ENCODE measurements at regions not wholly inside any gene's neighbourhood (a gene's known extent, or its start where the extent isn't known, plus 50 kb on each side); places are given as distances from the start of the nearest gene placed in this dataset.
"Not testable (repeated sequence)": the region's sequence is repeated elsewhere in the genome, so short reads cannot be mapped to it uniquely, and the experiment has no call there.

DNA sequence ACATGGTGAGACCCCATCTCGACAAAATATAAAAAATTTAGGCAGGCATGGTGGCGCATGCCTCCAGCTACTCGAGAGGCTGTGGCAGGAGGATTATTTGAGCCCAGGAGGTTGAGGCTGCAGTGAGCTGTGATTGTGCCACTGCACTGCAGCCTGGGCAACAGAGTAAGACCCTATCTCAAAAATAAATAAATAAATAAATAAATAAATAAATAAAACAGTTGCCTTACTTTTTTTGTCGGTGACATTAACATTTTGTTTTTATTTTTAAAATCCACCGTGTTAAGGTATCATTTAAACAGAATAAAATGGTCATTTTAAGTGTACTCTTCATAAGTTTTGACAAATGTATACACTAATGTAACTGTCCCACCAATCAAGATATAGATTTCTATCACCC lies 57.0 kb downstream of the RASL11A start:
- WGBS, 10 experiments = 54 to 100% (median 88%) methylated on average over 1 to 5 of the region's 5 CpGs
- in situ Hi-C loops (cut with MboI; ENCODE audit: low pct_unique_long_range_greater_than_20kb in 2 of 9, low sequenced_read_pairs in 9 of 9, unreplicated experiment in 9 of 9) = loop anchor here in 1 of 9 experiments (25.0 kb wide), 1 partner anchor 340 kb away; no protein-coding TSS in a partner anchor
- no peak overlapping the region for H3K27ac ChIP-seq
- no peak for ATAC-seq (replicated peaks in 6 of 8)
- H3K4me3 ChIP-seq = no peak overlapping the region
- H3K4me1 ChIP-seq (replicated peaks in 1 of 2) = peaks cover 9 to 10% of the 10 kb centered on the region in 2 donors

DNA sequence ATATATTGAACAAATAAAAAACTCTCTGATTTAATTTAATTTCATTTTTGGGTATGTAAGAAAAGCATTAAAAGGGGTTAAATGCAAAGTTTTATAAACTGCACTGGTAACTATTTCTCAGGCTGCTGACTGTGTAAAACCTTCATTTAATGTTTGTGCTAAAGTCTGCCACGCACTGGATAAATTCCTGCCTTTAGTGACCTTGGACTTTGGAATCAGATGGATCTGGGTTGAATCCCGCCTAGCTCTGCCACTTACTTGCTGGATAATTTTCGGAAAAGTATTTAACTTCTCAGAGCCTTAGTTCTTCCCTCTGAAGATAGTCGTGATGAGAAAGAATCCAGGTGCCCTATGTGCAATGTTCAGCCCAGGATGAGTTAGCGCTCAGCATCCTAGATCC lies 58.6 kb downstream of the RASL11A start:
- ATAC-seq (replicated peaks in 6 of 8) = no peak
- Histone ChIP-seq H3K4me3 (no peak overlapping the region), H3K4me1 (replicated peaks in 1 of 2) (peaks cover 4 to 6% of the 10 kb centered on the region in 2 donors), H3K27ac (no peak overlapping the region)
- WGBS, 10 experiments = 58 to 96% (median 83%) methylated on average over 1 to 5 of the region's 5 CpGs; no CpG with 5 or more reads in 1 of the 10 experiments
- in situ Hi-C loops (cut with MboI; ENCODE audit: low pct_unique_long_range_greater_than_20kb in 2 of 9, low sequenced_read_pairs in 9 of 9, unreplicated experiment in 9 of 9) = loop anchor here in 1 of 9 experiments (25.0 kb wide), 1 partner anchor 342 kb away; no protein-coding TSS in a partner anchor

DNA sequence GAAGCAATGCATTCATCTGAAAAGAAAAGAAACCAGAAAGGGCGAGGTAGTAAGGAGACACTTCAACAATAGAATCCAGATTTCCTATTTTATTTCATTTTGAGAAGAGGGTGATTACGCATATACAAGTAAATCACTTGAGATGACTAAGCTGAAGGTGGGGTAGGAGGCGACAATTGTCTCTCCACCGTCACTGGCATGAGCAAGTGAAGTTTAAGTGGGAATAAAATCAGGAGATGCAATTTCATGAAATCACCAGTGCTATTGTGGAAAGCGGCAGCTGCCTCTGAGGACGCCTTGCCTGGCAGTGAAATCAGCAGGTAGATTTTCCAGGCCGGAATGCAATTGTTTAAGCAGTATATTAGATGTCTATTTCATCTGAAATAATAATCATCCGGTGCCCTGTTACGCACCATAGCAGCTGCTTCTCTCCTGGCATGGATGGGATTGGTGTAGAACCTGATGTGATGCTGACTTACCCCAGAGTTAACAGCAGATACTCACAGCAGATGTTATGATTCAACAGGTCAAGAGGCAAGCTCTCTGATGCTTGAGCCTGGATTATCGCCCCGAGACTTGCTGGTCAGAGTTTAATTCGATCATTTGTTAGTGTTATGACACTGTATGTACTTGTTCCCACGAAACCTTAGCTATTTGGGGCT lies 64.3 kb downstream of the RASL11A start:
- ATAC-seq (replicated peaks in 6 of 8) = peak in 6 of 8 experiments; percentile 40 to 88 (median 82)
- 51 to 93% (median 76%) methylated on average over 3 to 13 of the region's 13 CpGs for WGBS, 10 experiments

DNA sequence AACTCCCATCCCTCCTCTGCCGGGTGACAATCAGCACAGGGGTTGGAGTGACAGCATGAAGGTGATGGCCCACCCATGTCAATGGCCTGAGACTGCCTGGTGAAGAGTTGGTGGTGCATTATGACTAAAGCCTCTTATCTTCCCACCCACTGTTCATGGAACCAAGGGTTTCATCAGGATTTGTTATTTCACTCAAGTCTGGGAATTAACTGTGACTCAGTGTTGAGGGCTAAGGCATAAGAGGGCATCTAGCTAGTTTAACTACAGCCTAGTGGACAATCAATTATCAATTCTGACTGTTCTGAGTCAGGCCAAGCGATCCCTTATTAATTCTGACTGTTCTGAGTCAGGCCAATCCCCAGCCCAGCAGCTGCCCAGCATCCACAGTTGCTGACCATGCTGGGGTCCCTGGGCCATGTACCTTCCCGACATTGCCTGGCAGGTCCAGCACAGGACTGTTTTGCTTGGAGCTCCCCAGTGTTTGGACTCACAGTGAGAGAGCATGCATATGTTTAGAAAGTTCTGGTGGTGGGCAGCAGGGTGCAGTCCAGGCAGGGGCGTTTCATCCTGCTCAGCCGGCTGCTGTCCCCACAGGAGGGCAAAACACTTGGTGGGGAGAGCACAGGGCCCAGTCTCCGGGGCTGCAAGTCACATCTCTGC lies 65.5 kb downstream of the RASL11A start:
- in situ Hi-C loops (cut with MboI; ENCODE audit: low pct_unique_long_range_greater_than_20kb in 2 of 9, low sequenced_read_pairs in 9 of 9, unreplicated experiment in 9 of 9) = loop anchor here in 1 of 9 experiments (25.0 kb wide), 1 partner anchor 349 kb away; no protein-coding TSS in a partner anchor
- Histone ChIP-seq H3K4me3 (no peak overlapping the region), H3K27ac (no peak overlapping the region), H3K4me1 (replicated peaks in 1 of 2) (peaks cover 0 to 15% of the 10 kb centered on the region in 2 donors)
- 25 to 100% (median 60%) methylated on average over 1 to 6 of the region's 6 CpGs; no CpG with 5 or more reads in 3 of the 10 experiments for WGBS, 10 experiments
- ATAC-seq (replicated peaks in 6 of 8) = peak in 5 of 8 experiments; percentile 40 to 78 (median 49)

More for the DNA sequence above, 64.3 kb downstream of the RASL11A start:
- in situ Hi-C loops (cut with MboI; ENCODE audit: low pct_unique_long_range_greater_than_20kb in 2 of 9, low sequenced_read_pairs in 9 of 9, unreplicated experiment in 9 of 9) = loop anchor here in 1 of 9 experiments (25.0 kb wide), 1 partner anchor 348 kb away; no protein-coding TSS in a partner anchor
- Histone ChIP-seq H3K4me1 (replicated peaks in 1 of 2) (peaks cover 0 to 15% of the 10 kb centered on the region in 2 donors), H3K27ac (no peak overlapping the region), H3K4me3 (no peak overlapping the region)

DNA sequence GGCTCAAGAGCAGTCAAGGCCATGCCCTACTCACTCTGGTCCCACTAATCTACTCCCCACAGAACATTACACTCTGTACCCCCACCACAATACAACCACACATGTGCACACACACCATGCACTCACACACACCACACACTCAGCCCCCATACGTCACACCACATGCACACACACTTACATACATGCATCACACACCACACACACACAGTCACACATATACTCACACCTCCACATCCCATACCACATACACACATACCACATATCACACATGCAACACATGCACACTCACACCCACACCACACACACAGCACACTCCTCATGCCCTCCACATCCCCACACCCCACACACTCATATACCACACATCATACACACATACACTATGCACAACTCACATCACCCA lies 67.6 kb downstream of the RASL11A start:
- Histone ChIP-seq H3K4me3 (no peak overlapping the region), H3K27ac (no peak overlapping the region), H3K4me1 (replicated peaks in 1 of 2) (peaks cover 0 to 18% of the 10 kb centered on the region in 2 donors)
- in situ Hi-C loops (cut with MboI; ENCODE audit: low pct_unique_long_range_greater_than_20kb in 2 of 9, low sequenced_read_pairs in 9 of 9, unreplicated experiment in 9 of 9) = loop anchor here in 1 of 9 experiments (25.0 kb wide), 1 partner anchor 351 kb away; no protein-coding TSS in a partner anchor
- no peak for ATAC-seq (replicated peaks in 6 of 8)
- 60 to 100% (median 100%) methylated on average over 1 of the region's 1 CpG; no CpG with 5 or more reads in 7 of the 10 experiments for WGBS, 10 experiments

DNA sequence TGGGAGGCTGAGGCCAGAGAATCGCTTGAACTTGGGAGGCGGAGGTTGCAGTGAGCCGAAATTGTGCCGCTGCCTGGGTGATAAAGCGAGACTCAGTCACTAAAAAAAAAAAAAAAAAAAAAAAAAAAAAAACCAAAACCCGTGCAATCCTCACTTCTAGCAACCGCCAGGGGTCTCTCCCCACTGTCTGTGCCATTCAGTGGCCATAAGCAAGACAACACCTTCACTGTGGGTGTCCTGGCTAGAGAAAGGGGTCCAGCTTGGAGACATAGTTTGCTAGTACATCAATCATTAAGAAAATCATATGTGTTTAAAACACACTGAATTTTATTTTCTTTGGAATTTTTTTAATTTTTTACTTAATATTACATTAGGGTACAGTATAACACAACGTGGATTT lies 68.2 kb downstream of the RASL11A start:
- peak in 1 of 8 experiments; percentile 35 for ATAC-seq (replicated peaks in 6 of 8)
- peaks cover 0 to 18% of the 10 kb centered on the region in 2 donors for H3K4me1 ChIP-seq (replicated peaks in 1 of 2)
- H3K27ac ChIP-seq = no peak overlapping the region
- 6 to 89% (median 43%) methylated on average over 1 to 8 of the region's 8 CpGs; no CpG with 5 or more reads in 2 of the 10 experiments for WGBS, 10 experiments
- H3K4me3 ChIP-seq = no peak overlapping the region
- in situ Hi-C loops (cut with MboI; ENCODE audit: low pct_unique_long_range_greater_than_20kb in 2 of 9, low sequenced_read_pairs in 9 of 9, unreplicated experiment in 9 of 9) = loop anchor here in 1 of 9 experiments (25.0 kb wide), 1 partner anchor 352 kb away; no protein-coding TSS in a partner anchor

DNA sequence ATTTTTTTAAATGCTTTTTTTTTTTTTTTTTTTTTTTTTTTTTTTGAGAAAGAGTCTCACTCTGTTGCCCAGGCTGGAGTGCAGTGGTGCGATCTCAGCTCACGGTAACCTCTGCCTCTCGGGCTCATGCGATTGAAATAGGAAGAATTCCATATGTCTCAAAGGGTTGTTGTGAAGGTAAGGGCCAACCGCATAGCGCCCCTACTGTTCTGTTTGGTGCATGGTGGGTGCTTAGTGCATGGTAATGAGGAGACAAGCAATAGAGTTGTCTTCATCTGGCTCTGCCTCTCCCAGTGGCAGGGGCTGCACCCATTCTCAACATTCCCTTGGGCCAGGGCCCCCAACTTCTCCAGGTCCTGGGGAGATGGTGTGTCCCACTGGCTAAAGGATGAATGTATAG lies 68.7 kb downstream of the RASL11A start:
- peak in 3 of 8 experiments; percentile 49 to 87 (median 57) for ATAC-seq (replicated peaks in 6 of 8)
- in situ Hi-C loops (cut with MboI; ENCODE audit: low pct_unique_long_range_greater_than_20kb in 2 of 9, low sequenced_read_pairs in 9 of 9, unreplicated experiment in 9 of 9) = loop anchor here in 1 of 9 experiments (25.0 kb wide), 1 partner anchor 352 kb away; no protein-coding TSS in a partner anchor
- peaks cover 0 to 16% of the 10 kb centered on the region in 2 donors for H3K4me1 ChIP-seq (replicated peaks in 1 of 2)

DNA sequence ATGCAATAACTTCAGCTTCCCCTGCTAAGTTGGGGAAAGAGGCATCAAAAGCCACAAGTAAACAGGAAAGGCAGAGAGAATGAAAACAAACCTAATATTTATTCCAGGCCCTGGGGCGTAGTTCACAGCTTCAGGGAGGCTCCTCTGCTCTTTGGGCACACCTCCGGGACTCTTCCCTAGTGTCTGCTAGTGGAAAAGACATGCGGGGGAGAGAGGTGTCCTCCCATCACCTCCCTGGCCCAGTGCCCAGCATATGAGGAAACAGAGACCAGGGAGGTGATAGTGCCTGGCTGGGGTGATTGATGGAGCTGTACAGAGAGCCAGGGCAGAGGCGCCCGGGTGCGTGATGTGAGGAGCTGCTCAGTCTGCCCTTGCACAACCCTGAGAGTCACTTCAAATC lies 71.0 kb downstream of the RASL11A start:
- peak in 7 of 8 experiments; percentile 42 to 87 (median 60) for ATAC-seq (replicated peaks in 6 of 8)
- WGBS, 10 experiments = 41 to 100% (median 90%) methylated on average over 1 to 6 of the region's 6 CpGs; no CpG with 5 or more reads in 5 of the 10 experiments
- in situ Hi-C loops (cut with MboI; ENCODE audit: low pct_unique_long_range_greater_than_20kb in 2 of 9, low sequenced_read_pairs in 9 of 9, unreplicated experiment in 9 of 9) = loop anchor here in 3 of 9 experiments (10.0 to 25.0 kb wide), 2 partner anchors 354 to 357 kb away; no protein-coding TSS in a partner anchor

More for the DNA sequence above, 68.7 kb downstream of the RASL11A start:
- Histone ChIP-seq H3K27ac (no peak overlapping the region), H3K4me3 (no peak overlapping the region)
- 10 to 75% (median 50%) methylated on average over 4 to 6 of the region's 6 CpGs; no CpG with 5 or more reads in 2 of the 10 experiments for WGBS, 10 experiments

DNA sequence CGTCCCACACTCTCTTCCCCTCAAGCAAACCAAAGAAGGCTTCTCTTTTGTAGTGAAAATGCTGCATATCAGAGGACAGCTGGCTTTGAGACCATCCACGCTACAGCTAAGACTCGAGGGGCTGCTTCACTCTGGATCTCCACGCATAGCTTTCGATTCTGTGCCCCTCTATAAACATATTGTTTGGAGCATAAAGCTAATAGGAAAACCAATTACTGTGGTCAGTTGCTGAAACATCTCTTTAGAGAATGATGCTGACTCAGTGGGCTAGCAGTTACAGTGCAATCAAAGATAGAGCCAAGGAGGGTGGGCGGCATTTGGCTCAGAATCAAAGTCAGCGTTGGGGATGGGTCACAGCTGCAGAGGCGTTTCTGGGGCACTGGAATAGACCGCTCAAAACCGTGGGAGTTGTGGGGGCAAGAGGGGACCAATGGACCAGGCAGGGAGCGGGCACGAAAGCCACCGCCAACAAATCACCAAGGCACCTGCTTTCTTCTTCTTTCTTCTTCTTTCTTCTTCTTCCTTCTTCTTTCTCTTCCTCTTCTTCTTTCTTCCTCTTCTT lies 76.7 kb downstream of the RASL11A start:
- ATAC-seq (replicated peaks in 6 of 8) = no peak
- WGBS, 10 experiments = 33 to 60% (median 44%) methylated on average over 1 to 10 of the region's 13 CpGs; no CpG with 5 or more reads in 2 of the 10 experiments
- in situ Hi-C loops (cut with MboI; ENCODE audit: low pct_unique_long_range_greater_than_20kb in 2 of 9, low sequenced_read_pairs in 9 of 9, unreplicated experiment in 9 of 9) = loop anchor here in 3 of 9 experiments (10.0 to 25.0 kb wide), 2 partner anchors 360 to 362 kb away; no protein-coding TSS in a partner anchor
- no peaks in the 10 kb centered on the region for H3K4me1 ChIP-seq (replicated peaks in 1 of 2)
- no peak overlapping the region for H3K4me3 ChIP-seq
- no peak overlapping the region for H3K27ac ChIP-seq

More for the DNA sequence above, 71.0 kb downstream of the RASL11A start:
- no peak overlapping the region for H3K4me3 ChIP-seq
- H3K27ac ChIP-seq = no peak overlapping the region
- peaks cover 0 to 3% of the 10 kb centered on the region in 2 donors for H3K4me1 ChIP-seq (replicated peaks in 1 of 2)

DNA sequence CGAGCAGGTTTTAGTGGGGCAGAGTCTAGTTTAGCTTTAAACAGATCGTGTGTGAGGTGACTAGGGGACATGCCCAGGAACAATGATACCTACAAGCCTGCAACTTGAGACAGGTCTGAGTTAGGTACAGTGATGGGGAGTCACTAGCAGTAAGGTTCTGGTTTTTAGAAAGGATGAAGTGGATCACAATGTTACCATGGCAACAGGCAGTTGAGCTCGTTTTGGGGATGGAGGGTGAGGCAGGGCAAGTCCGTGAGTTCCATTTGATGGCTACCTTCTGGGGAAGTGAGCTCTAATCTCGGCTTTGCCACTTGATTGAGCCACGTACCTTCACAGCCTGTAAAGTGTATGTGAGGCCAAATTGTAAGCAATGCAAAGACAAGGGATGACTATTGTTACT lies 76.0 kb upstream of the GTF3A start:
- H3K4me3 ChIP-seq = no peak overlapping the region
- ATAC-seq (replicated peaks in 6 of 8) = no peak
- no peaks in the 10 kb centered on the region for H3K4me1 ChIP-seq (replicated peaks in 1 of 2)
- WGBS, 10 experiments = 0 to 94% (median 58%) methylated on average over 1 to 6 of the region's 6 CpGs; no CpG with 5 or more reads in 1 of the 10 experiments
- in situ Hi-C loops (cut with MboI; ENCODE audit: low pct_unique_long_range_greater_than_20kb in 2 of 9, low sequenced_read_pairs in 9 of 9, unreplicated experiment in 9 of 9) = loop anchor here in 3 of 9 experiments (10.0 to 25.0 kb wide), 2 partner anchors 361 to 364 kb away; no protein-coding TSS in a partner anchor
- no peak overlapping the region for H3K27ac ChIP-seq

DNA sequence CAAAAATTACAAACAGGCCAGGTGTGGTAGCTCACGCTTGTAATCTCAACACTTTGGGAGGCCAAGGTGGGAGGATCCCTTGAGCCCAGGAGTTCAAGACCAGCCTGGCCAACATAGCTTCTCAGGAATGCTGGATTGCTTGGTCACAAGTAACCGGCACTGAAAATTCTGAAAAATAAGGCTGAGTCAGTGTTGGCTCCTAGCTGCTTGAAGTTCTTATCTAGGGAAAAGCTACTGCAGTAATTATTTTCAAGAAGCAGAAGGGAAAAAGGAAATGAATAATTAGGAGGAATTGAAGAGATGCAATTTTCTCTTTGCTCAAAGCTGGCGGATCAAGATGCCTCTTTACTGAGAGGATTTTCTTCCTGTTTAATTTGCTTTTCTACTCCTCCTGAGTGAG lies 75.0 kb upstream of the GTF3A start:
- in situ Hi-C loops (cut with MboI; ENCODE audit: low pct_unique_long_range_greater_than_20kb in 2 of 9, low sequenced_read_pairs in 9 of 9, unreplicated experiment in 9 of 9) = loop anchor here in 3 of 9 experiments (10.0 to 25.0 kb wide), 2 partner anchors 362 to 365 kb away; no protein-coding TSS in a partner anchor
- no peak for ATAC-seq (replicated peaks in 6 of 8)
- WGBS, 10 experiments = 0 to 100% (median 91%) methylated on average over 1 to 3 of the region's 3 CpGs; no CpG with 5 or more reads in 1 of the 10 experiments
- Histone ChIP-seq H3K27ac (no peak overlapping the region), H3K4me1 (replicated peaks in 1 of 2) (no peaks in the 10 kb centered on the region), H3K4me3 (no peak overlapping the region)

DNA sequence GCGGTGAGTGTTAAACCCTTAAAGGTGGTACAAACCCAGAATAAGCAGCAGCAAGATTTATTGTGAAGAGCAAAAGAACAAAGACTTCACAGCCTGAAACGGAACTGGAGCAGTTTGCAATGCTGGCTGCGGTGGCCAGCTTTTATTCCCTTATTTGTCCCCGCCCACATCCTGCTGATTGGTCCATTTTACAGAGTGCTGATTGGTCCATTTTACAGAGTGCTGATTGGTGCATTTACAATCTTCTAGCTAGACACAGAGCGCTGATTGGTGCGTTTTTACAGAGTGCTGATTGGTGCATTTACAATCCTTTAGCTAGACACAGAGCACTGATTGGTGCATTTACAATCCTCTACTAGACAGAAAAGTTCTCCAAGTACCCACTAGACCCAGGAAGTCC lies 73.6 kb upstream of the GTF3A start:
- not testable (repeated sequence) for H3K27ac ChIP-seq; ATAC-seq (replicated peaks in 6 of 8); H3K4me1 ChIP-seq (replicated peaks in 1 of 2); H3K4me3 ChIP-seq
- in situ Hi-C loops (cut with MboI; ENCODE audit: low pct_unique_long_range_greater_than_20kb in 2 of 9, low sequenced_read_pairs in 9 of 9, unreplicated experiment in 9 of 9) = loop anchor here in 5 of 9 experiments (10.0 to 25.0 kb wide), 3 partner anchors 364 to 636 kb away; partner anchors contain the start of gene URAD (in 4 of the 5)
- WGBS, 10 experiments = 56 to 100% (median 87%) methylated on average over 1 to 6 of the region's 6 CpGs; no CpG with 5 or more reads in 3 of the 10 experiments
